ENCODE measurements at regions not wholly inside any gene's neighbourhood (a gene's known extent, or its start where the extent isn't known, plus 50 kb on each side); places are given as distances from the start of the nearest gene placed in this dataset.

DNA sequence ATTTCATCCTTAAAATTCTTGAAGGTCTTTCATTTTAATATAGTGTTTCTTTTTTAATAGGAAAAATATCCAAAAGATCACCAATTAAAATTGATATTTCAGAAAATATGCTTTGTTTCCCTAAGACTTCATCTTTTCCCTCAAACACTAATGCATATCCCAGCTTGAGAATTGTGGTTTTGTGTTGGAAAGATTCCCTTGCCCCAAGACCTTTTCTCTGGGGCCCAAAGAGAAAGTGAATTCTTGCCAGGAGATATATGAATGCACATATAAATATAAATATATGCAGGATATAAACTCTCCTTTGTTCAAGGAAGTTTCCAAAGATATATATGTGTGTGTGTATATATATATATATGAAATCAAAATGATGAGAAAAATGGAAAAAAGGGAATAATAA lies 241.2 kb downstream of the FAM76B start:
- Mint-ChIP-seq H3K4me1 (peaks cover 6 to 41% (median 19%) of the 10 kb centered on the region in 4 donors), H3K4me3 (no peak overlapping the region)

DNA sequence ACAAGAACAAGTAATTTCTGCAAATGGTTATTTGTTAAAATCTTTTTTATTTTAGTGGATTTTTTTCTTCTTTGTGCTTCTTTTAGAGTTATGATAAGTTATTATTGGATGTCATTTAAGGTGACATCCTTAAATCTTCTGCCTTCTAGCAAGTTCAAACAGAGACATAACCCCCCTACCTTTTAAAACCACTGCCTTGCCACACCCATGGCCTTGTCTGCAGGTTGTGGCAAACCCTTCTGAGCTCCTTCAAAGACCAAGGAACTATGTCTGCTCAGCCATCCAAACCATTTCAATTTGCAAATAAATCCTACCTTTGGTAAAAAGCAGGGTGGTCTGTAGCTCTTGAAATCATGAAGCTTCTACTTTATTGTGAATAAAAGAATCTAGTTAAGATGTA lies 241.6 kb downstream of the FAM76B start:
- no peaks in the 10 kb centered on the region for H3K4me1 ChIP-seq (ENCODE audit: control insufficient read depth, insufficient read depth, low read length, poor library complexity, severe bottlenecking)
- H3K36me3 ChIP-seq (ENCODE audit: control insufficient read depth, insufficient read depth, low read length) = no peaks in the 10 kb centered on the region
- H3K27me3 ChIP-seq (ENCODE audit: control insufficient read depth, insufficient read depth, low read length) = no peaks in the 10 kb centered on the region
- ATAC-seq (ENCODE audit: low read depth in 2 of 2) (peak; percentile 39 to 49), DNase-seq (peak in 2 of 3 donors; percentile 25 to 45)
- H3K27me3 Mint-ChIP-seq = no peaks in the 10 kb centered on the region
- H3K27ac ChIP-seq (ENCODE audit: insufficient read depth, low read length, poor library complexity, severe bottlenecking) = no peak overlapping the region
- H3K27ac Mint-ChIP-seq = peak overlapping the region in 2 of 3 donors; percentile 3 to 42
- H3K36me3 Mint-ChIP-seq = peaks cover 5% of the 10 kb centered on the region
- peaks cover 0 to 2% (median 0%) of the 10 kb centered on the region in 7 donors for H3K9me3 Mint-ChIP-seq
- H3K4me3 ChIP-seq (ENCODE audit: low read depth, low read length) = no peak overlapping the region
- peaks cover 6 to 41% (median 19%) of the 10 kb centered on the region in 4 donors for H3K4me1 Mint-ChIP-seq
- H3K4me3 Mint-ChIP-seq = peak overlapping the region in 2 of 4 donors; percentile 13 to 66
- H3K9me3 ChIP-seq (ENCODE audit: control insufficient read depth in 2 of 2, low read length in 2 of 2) = no peaks in the 10 kb centered on the region

More for the DNA sequence above, 241.2 kb downstream of the FAM76B start:
- DNase-seq (no peak), ATAC-seq (ENCODE audit: low read depth in 2 of 2) (no peak)
- H3K27ac Mint-ChIP-seq = peak overlapping the region in 1 of 3 donors; percentile 3
- Histone ChIP-seq H3K27ac (ENCODE audit: insufficient read depth, low read length, poor library complexity, severe bottlenecking) (no peak overlapping the region), H3K4me1 (ENCODE audit: control insufficient read depth, insufficient read depth, low read length, poor library complexity, severe bottlenecking) (no peaks in the 10 kb centered on the region), H3K27me3 (ENCODE audit: control insufficient read depth, insufficient read depth, low read length) (no peaks in the 10 kb centered on the region), H3K36me3 (ENCODE audit: control insufficient read depth, insufficient read depth, low read length) (no peaks in the 10 kb centered on the region), H3K9me3 (ENCODE audit: control insufficient read depth in 2 of 2, low read length in 2 of 2) (no peaks in the 10 kb centered on the region), H3K4me3 (ENCODE audit: low read depth, low read length) (no peak overlapping the region)
- H3K36me3 Mint-ChIP-seq = peaks cover 5% of the 10 kb centered on the region
- H3K9me3 Mint-ChIP-seq = peaks cover 0 to 2% (median 0%) of the 10 kb centered on the region in 7 donors
- no peaks in the 10 kb centered on the region for H3K27me3 Mint-ChIP-seq

DNA sequence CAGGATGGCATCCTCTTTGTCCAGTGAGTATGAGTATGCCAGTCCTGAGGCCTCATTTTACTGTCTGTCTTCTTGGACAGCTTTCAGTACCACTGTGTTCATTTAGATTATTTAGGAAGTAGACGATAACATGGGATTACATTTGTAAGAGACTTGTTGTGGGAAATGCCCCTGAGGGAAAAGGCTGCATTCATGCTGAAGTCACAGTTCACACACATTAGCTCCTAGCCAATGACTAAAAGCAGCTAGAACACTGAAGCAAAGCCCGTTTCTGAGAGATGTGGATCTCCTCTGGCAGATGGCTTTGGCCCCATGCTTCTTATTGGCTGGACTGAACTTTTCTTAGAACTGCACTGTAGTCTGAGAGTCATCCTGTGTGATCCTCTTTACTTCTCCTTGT lies 242.4 kb downstream of the FAM76B start:
- H3K36me3 ChIP-seq (ENCODE audit: control insufficient read depth, insufficient read depth, low read length) = no peaks in the 10 kb centered on the region
- Mint-ChIP-seq H3K4me1 (peaks cover 6 to 41% (median 17%) of the 10 kb centered on the region in 4 donors), H3K27me3 (no peaks in the 10 kb centered on the region)

GRCh38 chr11:95545116-95545875 lies 244.3 kb downstream of the FAM76B start:
- Mint-ChIP-seq H3K4me3 (no peak overlapping the region), H3K4me1 (peaks cover 6 to 41% (median 16%) of the 10 kb centered on the region in 4 donors), H3K27ac (no peak overlapping the region), H3K27me3 (no peaks in the 10 kb centered on the region), H3K9me3 (peaks cover 0 to 3% (median 0%) of the 10 kb centered on the region in 7 donors), H3K36me3 (peaks cover 10% of the 10 kb centered on the region)
- Histone ChIP-seq H3K27ac (ENCODE audit: insufficient read depth, low read length, poor library complexity, severe bottlenecking) (no peak overlapping the region), H3K4me1 (ENCODE audit: control insufficient read depth, insufficient read depth, low read length, poor library complexity, severe bottlenecking) (no peaks in the 10 kb centered on the region), H3K4me3 (ENCODE audit: low read depth, low read length) (no peak overlapping the region), H3K27me3 (ENCODE audit: control insufficient read depth, insufficient read depth, low read length) (no peaks in the 10 kb centered on the region), H3K9me3 (ENCODE audit: control insufficient read depth in 2 of 2, low read length in 2 of 2) (no peaks in the 10 kb centered on the region), H3K36me3 (ENCODE audit: control insufficient read depth, insufficient read depth, low read length) (no peaks in the 10 kb centered on the region)
- DNase-seq (peak in 1 of 3 donors; percentile 9), ATAC-seq (ENCODE audit: low read depth in 2 of 2) (no peak)

More for the DNA sequence above, 242.4 kb downstream of the FAM76B start:
- H3K36me3 Mint-ChIP-seq = peaks cover 5% of the 10 kb centered on the region
- Histone ChIP-seq H3K9me3 (ENCODE audit: control insufficient read depth in 2 of 2, low read length in 2 of 2) (no peaks in the 10 kb centered on the region), H3K4me1 (ENCODE audit: control insufficient read depth, insufficient read depth, low read length, poor library complexity, severe bottlenecking) (no peaks in the 10 kb centered on the region), H3K4me3 (ENCODE audit: low read depth, low read length) (no peak overlapping the region), H3K27me3 (ENCODE audit: control insufficient read depth, insufficient read depth, low read length) (no peaks in the 10 kb centered on the region), H3K27ac (ENCODE audit: insufficient read depth, low read length, poor library complexity, severe bottlenecking) (no peak overlapping the region)
- ATAC-seq (ENCODE audit: low read depth in 2 of 2) (no peak), DNase-seq (no peak)
- H3K9me3 Mint-ChIP-seq = peaks cover 0 to 2% (median 0%) of the 10 kb centered on the region in 7 donors
- H3K27ac Mint-ChIP-seq = peak overlapping the region in 2 of 3 donors; percentile 3 to 45
- H3K4me3 Mint-ChIP-seq = no peak overlapping the region

GRCh38 chr11:95544095-95544856 lies 245.3 kb downstream of the FAM76B start:
- H3K27me3 Mint-ChIP-seq = no peaks in the 10 kb centered on the region
- H3K4me3 Mint-ChIP-seq = no peak overlapping the region
- Histone ChIP-seq H3K9me3 (ENCODE audit: control insufficient read depth in 2 of 2, low read length in 2 of 2) (no peaks in the 10 kb centered on the region), H3K27ac (ENCODE audit: insufficient read depth, low read length, poor library complexity, severe bottlenecking) (no peak overlapping the region), H3K4me3 (ENCODE audit: low read depth, low read length) (no peak overlapping the region), H3K36me3 (ENCODE audit: control insufficient read depth, insufficient read depth, low read length) (no peaks in the 10 kb centered on the region), H3K27me3 (ENCODE audit: control insufficient read depth, insufficient read depth, low read length) (no peaks in the 10 kb centered on the region), H3K4me1 (ENCODE audit: control insufficient read depth, insufficient read depth, low read length, poor library complexity, severe bottlenecking) (no peaks in the 10 kb centered on the region)
- peaks cover 10% of the 10 kb centered on the region for H3K36me3 Mint-ChIP-seq
- ATAC-seq (ENCODE audit: low read depth in 2 of 2) = peak; percentile 37 to 65
- H3K27ac Mint-ChIP-seq = no peak overlapping the region
- no peak for DNase-seq
- H3K9me3 Mint-ChIP-seq = peaks cover 0 to 3% (median 0%) of the 10 kb centered on the region in 7 donors
- H3K4me1 Mint-ChIP-seq = peaks cover 6 to 35% (median 13%) of the 10 kb centered on the region in 4 donors

GRCh38 chr11:95542868-95543551 lies 246.6 kb downstream of the FAM76B start:
- Mint-ChIP-seq H3K27ac (no peak overlapping the region), H3K4me1 (peaks cover 4 to 23% (median 10%) of the 10 kb centered on the region in 4 donors), H3K4me3 (no peak overlapping the region), H3K36me3 (peaks cover 10% of the 10 kb centered on the region), H3K9me3 (peaks cover 0 to 3% (median 0%) of the 10 kb centered on the region in 7 donors), H3K27me3 (peaks cover 4% of the 10 kb centered on the region)
- no peaks in the 10 kb centered on the region for H3K9me3 ChIP-seq (ENCODE audit: control insufficient read depth in 2 of 2, low read length in 2 of 2)
- H3K27ac ChIP-seq (ENCODE audit: insufficient read depth, low read length, poor library complexity, severe bottlenecking) = no peak overlapping the region
- no peak overlapping the region for H3K4me3 ChIP-seq (ENCODE audit: low read depth, low read length)
- H3K36me3 ChIP-seq (ENCODE audit: control insufficient read depth, insufficient read depth, low read length) = no peaks in the 10 kb centered on the region
- no peaks in the 10 kb centered on the region for H3K4me1 ChIP-seq (ENCODE audit: control insufficient read depth, insufficient read depth, low read length, poor library complexity, severe bottlenecking)
- ATAC-seq (ENCODE audit: low read depth in 2 of 2) = no peak
- DNase-seq = no peak
- H3K27me3 ChIP-seq (ENCODE audit: control insufficient read depth, insufficient read depth, low read length) = no peaks in the 10 kb centered on the region

- H3K4me3 Mint-ChIP-seq = no peak overlapping the region
- Histone ChIP-seq H3K4me3 (ENCODE audit: low read depth, low read length) (no peak overlapping the region), H3K4me1 (ENCODE audit: control insufficient read depth, insufficient read depth, low read length, poor library complexity, severe bottlenecking) (no peaks in the 10 kb centered on the region), H3K27me3 (ENCODE audit: control insufficient read depth, insufficient read depth, low read length) (no peaks in the 10 kb centered on the region), H3K27ac (ENCODE audit: insufficient read depth, low read length, poor library complexity, severe bottlenecking) (no peak overlapping the region), H3K36me3 (ENCODE audit: control insufficient read depth, insufficient read depth, low read length) (no peaks in the 10 kb centered on the region), H3K9me3 (ENCODE audit: control insufficient read depth in 2 of 2, low read length in 2 of 2) (no peaks in the 10 kb centered on the region)
- DNase-seq (no peak), ATAC-seq (ENCODE audit: low read depth in 2 of 2) (no peak)
- H3K9me3 Mint-ChIP-seq = peaks cover 0 to 3% (median 0%) of the 10 kb centered on the region in 7 donors
- peaks cover 10% of the 10 kb centered on the region for H3K36me3 Mint-ChIP-seq
- peak overlapping the region in 2 of 3 donors; percentile 49 to 82 for H3K27ac Mint-ChIP-seq
- H3K27me3 Mint-ChIP-seq = peaks cover 4% of the 10 kb centered on the region
- peaks cover 0 to 10% (median 4%) of the 10 kb centered on the region in 4 donors for H3K4me1 Mint-ChIP-seq
Measured at GRCh38 chr11:95541715-95542114, 247.9 kb downstream of the FAM76B start.

Data from CD4-positive, CD25-positive, alpha-beta regulatory T cell (primary cell).